NCI-H1694 (cell line): ENCODE measurements at regions not wholly inside any gene's neighbourhood (a gene's known extent, or its start where the extent isn't known, plus 50 kb on each side); places are given as distances from the start of the nearest gene placed in this dataset.
A peak's percentile ranks its signal among the peaks of the same experiment; 100 is the strongest.

ENCODE experiments used
- DNase-seq: peaks from one replicate; lab custom pipeline; 2025; lab: John Stamatoyannopoulos, UW

DNA sequence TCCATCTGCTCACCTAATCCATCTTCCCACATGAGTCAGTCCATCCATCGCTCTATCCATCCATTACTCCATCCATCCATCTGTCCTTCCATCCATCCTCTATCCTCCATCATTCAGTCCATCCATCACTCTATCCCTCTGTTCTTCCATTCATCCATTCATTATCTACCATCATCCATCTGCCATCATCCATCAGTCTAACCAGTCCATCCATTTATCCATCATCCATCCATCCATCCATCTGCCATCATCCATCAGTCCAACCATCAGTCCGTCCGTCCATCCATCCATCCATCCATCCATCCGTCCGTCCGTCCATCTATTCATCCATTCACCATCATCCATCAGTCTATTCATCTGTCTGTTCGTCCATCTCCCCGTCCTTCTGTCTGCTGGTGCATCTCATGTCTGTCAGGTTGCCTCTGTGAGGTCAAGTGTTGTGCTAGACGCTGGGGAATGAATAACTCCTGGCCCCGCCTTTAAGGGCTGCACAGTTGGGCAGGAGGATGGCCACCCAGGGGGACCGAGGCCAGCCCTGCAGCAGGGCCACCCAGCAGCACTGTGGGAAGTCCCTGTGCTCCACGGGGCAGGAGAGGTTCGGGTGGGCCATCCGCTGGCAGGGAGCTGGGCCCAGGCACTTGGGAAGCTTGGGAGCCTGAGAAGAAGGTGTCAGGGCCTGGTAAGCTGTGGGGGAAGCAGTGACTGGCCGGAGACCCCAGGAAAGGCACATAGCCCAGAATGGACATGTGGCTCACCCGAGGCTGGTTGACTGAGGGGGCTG, 137.1 kb downstream of the CTTN start:
- DNase-seq, result no peak

GRCh38 chr11:70536051-70536877, 137.9 kb downstream of the CTTN start:
- no peak for DNase-seq

GRCh38 chr11:70537576-70538571, 139.5 kb downstream of the CTTN start:
- DNase-seq, result no peak

GRCh38 chr11:70538641-70539359, 140.5 kb downstream of the CTTN start:
- no peak for DNase-seq

- DNase-seq, result no peak
Observed at GRCh38 chr11:70539360-70540095, 141.2 kb downstream of the CTTN start.

DNA sequence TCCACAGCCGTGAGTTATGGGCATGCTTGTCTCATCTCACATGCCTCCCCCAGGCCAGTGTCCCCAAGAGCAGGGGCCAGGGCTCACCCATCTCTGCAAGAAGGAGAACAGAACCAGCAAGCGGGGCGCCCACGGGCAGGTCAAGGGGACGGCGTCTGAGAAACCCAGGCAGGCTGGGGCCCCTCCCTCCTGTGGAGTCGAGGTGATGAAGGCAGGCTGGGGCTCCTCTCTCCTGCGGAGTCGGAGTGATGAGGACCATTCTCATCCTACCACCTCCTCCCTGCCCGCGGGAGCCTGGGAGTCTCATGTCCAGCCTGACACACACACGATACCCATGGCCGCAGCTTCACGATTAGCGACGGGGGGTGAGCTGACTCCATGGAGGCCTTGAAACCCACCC, 141.9 kb downstream of the CTTN start:
- no peak for DNase-seq

- DNase-seq, result no peak
Observed at GRCh38 chr11:70541176-70541575, 142.8 kb downstream of the CTTN start.

GRCh38 chr11:70541699-70542098, 143.4 kb downstream of the CTTN start:
- DNase-seq, result no peak

DNA sequence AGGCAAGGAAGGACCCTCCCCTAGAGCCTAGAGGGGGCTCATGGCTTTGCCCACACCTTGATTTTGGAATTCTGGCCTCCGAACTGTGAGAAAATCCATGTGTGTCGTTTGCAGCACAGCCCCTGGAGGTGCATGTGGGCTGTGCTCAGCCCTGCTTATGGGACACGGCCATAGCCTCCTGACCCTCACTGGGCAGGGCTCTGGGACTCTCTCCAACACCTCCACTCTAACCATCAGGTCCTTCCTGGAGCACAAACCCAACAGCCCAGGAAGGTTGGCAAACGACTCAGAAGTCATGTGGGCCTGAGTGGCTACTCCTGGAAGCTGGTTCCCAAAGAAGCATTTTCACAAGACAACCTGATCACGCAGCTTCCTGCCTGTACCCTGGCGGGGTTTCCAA, 144.1 kb downstream of the CTTN start:
- DNase-seq, result no peak

GRCh38 chr11:70542811-70543210, 144.5 kb downstream of the CTTN start:
- DNase-seq, result no peak

DNA sequence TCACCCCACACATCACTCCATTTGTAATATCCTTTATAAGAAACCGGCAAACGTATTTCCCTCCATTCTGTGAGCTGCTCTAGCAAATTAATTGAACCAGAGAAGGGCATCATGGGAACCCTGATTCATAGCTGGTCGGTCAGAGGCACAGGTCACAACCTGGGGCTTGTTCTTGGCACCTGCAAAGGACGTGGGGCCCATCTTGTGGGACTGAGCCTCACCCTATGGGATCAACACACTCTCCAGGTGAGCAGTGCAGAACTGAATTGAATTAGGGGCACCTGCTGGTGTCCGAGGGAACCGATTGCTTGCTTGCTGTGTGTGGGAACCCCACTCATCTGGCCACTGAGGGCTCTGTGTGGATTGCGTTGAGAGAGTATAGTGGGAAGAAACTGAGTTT, 145.3 kb downstream of the CTTN start:
- DNase-seq, result no peak

- DNase-seq, result no peak
Observed at GRCh38 chr11:70544067-70544773, 145.9 kb downstream of the CTTN start.

GRCh38 chr11:70544774-70545609, 146.7 kb downstream of the CTTN start:
- no peak for DNase-seq

GRCh38 chr11:70545610-70545912, 147.2 kb downstream of the CTTN start:
- peak; percentile 71 for DNase-seq

DNA sequence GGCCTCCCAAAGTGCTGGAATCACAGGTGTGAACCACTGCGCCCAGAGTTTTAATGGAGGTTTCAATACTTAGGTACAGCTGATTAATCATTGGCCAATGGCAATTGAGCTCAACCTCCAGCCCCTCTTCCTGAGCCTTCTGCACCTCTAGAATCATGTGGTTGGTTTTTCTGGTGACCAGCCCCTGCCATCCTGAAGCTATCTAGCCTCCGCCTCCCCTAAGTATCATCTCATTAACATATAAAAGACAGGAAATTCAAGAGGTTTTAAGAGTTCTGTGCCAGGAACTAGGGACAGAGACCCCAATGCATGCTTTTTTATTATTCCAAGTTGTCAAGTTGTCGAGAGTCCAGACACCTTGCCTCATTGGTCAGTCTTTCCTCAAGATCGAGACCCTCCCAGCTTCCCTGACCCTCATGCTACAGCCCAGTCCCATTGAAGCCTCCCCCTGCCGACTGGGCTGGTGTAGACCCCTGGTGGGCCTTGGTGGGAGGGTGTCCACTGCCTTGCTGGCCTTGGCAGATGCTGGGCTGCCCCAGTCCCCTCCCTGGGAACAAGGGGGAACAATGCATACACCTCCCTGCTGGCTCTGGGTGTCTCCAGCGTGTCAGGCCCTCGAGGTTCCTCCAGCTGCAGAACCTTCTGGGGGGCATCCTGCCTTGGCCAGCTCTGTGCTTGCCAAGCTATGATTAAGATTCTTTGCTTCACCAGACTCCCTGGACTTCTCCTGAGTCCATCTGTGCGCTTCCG, 148.0 kb downstream of the CTTN start:
- no peak for DNase-seq

DNA sequence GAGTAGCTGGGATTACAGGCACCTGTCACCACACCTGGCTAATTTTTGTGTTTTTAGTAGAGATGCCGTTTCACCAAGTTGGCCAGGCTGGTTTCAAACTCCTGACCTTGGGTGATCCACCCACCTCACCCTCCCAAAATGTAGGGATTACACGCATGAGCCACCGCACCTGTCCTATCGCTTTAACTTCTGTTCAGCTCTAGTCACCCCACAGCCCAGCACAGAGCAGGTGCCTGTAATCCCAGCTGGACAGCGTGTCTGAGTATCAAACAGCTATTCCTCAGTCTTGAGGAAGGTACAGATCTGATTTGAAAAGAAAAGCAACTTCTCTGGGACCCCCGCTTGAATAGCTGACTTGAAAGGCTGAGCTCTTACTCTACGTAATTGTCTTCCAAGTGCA, 149.1 kb downstream of the CTTN start:
- no peak for DNase-seq

GRCh38 chr11:70547821-70548670, 149.7 kb downstream of the CTTN start:
- DNase-seq, result peak; percentile 4

GRCh38 chr11:70548976-70549375, 150.6 kb downstream of the CTTN start:
- no peak for DNase-seq
